ENCODE measurements at regions not wholly inside any gene's neighbourhood (a gene's known extent, or its start where the extent isn't known, plus 50 kb on each side); places are given as distances from the start of the nearest gene placed in this dataset.

- Histone ChIP-seq H3K4me3 (ENCODE audit: extremely low read depth in 1 of 4, insufficient read depth in 2 of 4, low read depth in 3 of 4, low read length in 4 of 4) (no peak overlapping the region), H2BK20ac (ENCODE audit: low read length) (no peak overlapping the region), H3K23me2 (ENCODE audit: low read depth, low read length) (no peaks in the 10 kb centered on the region), H3K27me3 (replicated peaks in 1 of 4; ENCODE audit: control insufficient read depth in 3 of 4, extremely low read depth in 1 of 4, insufficient read depth in 3 of 4, low read length in 3 of 4) (no peaks in the 10 kb centered on the region), H3K14ac (ENCODE audit: insufficient read length) (no peak overlapping the region), H3K9ac (replicated peaks in 1 of 4; ENCODE audit: extremely low read depth in 1 of 4, low read depth in 3 of 4, low read length in 3 of 4) (no peak overlapping the region), H2BK15ac (ENCODE audit: low read length) (no peak overlapping the region), H2BK120ac (replicated peaks; ENCODE audit: low read depth, low read length) (no peak overlapping the region), H3K36me3 (ENCODE audit: control insufficient read depth in 2 of 4, insufficient read depth in 4 of 4, low read length in 3 of 4) (no peaks in the 10 kb centered on the region), H3K4me1 (replicated peaks in 1 of 4; ENCODE audit: control insufficient read depth in 3 of 4, insufficient read depth in 4 of 4, low read length in 3 of 4) (no peaks in the 10 kb centered on the region), H3K18ac (ENCODE audit: extremely low read depth, low read length) (no peak overlapping the region), H2AK5ac (ENCODE audit: low read depth, low read length) (no peak overlapping the region), H4K5ac (ENCODE audit: insufficient read length, low read depth, low read length) (no peak overlapping the region), H3K4ac (replicated peaks; ENCODE audit: insufficient read length, low read depth, low read length) (no peak overlapping the region), H2BK12ac (ENCODE audit: low read depth, low read length) (no peak overlapping the region), H3K9me3 (ENCODE audit: insufficient read depth in 2 of 2, low read depth in 1 of 2, low read length in 1 of 2) (no peaks in the 10 kb centered on the region), H4K91ac (replicated peaks; ENCODE audit: insufficient read length, low read length) (no peak overlapping the region), H4K8ac (ENCODE audit: extremely low read depth, insufficient read depth, low read length) (no peak overlapping the region), H3K27ac (ENCODE audit: low read depth, low read length) (no peak overlapping the region), H3K79me2 (ENCODE audit: control insufficient read depth in 1 of 2, insufficient read depth in 2 of 2, low read length in 2 of 2) (no peaks in the 10 kb centered on the region), H3K23ac (ENCODE audit: insufficient read length) (no peak overlapping the region), H2BK5ac (ENCODE audit: low read depth, low read length) (no peak overlapping the region), H3K79me1 (ENCODE audit: low read depth, low read length) (no peaks in the 10 kb centered on the region), H4K20me1 (replicated peaks in 1 of 2; ENCODE audit: control insufficient read depth in 1 of 2, insufficient read depth in 2 of 2, low read length in 2 of 2) (no peaks in the 10 kb centered on the region), H3K56ac (replicated peaks; ENCODE audit: insufficient read length, low read depth, low read length) (no peak overlapping the region), H2AFZ (ENCODE audit: low read length) (no peak overlapping the region), H3K4me2 (ENCODE audit: insufficient read depth in 1 of 2, low read depth in 2 of 2, low read length in 2 of 2) (no peak overlapping the region)
- CTCF ChIA-PET (ENCODE audit: partially characterized antibody): no interaction called here
- no peak for FAIRE-seq
- 91% methylated on average over 2 of the region's 2 CpGs; no CpG with 5 or more reads in 1 of the 2 experiments for WGBS, 2 experiments (ENCODE audit: extremely low coverage in 1 of 2, insufficient coverage in 1 of 2, insufficient read length in 1 of 2, insufficient replicate concordance in 2 of 2, low coverage in 1 of 2, low lambda C conversion rate in 2 of 2, missing lambda C conversion rate in 1 of 2)
- POLR2A ChIA-PET (ENCODE audit: partially characterized antibody): no interaction called here
- no peak for DNase-seq (ENCODE audit: low read depth in 1 of 2, low spot score in 2 of 2)
- TF ChIP-seq KDM1A (IDR thresholded peaks at IDR 0.05; ENCODE audit: borderline replicate concordance, low read length): no peak
- TF ChIP-seq PHF8 (conservative IDR thresholded peaks at IDR 0.05; ENCODE audit: low read depth, low read length): no peak
- no peak for TF ChIP-seq HDAC2 (IDR thresholded peaks at IDR 0.05; ENCODE audit: borderline replicate concordance in 1 of 2, low read depth in 2 of 2, low read length in 2 of 2)
- TF ChIP-seq CHD1 (IDR thresholded peaks at IDR 0.05; ENCODE audit: low read depth, low read length): no peak
- no peak for TF ChIP-seq POU5F1 (IDR thresholded peaks at IDR 0.05; ENCODE audit: low read depth, low read length)
- no peak for TF ChIP-seq JUN (IDR thresholded peaks at IDR 0.05; ENCODE audit: low read depth, low read length)
- TF ChIP-seq RAD21 (IDR thresholded peaks at IDR 0.05 in 1 of 2, conservative IDR thresholded peaks at IDR 0.05 in 1 of 2; ENCODE audit: low read depth in 2 of 2, low read length in 2 of 2): no peak
- no peak for TF ChIP-seq MAX (IDR thresholded peaks at IDR 0.05)
Observed at GRCh38 chr6:119895626-119896025, 546.1 kb upstream of the MAN1A1 start.
